Aorta (tissue), 5 donors: ENCODE measurements at regions not wholly inside any gene's neighbourhood (a gene's known extent, or its start where the extent isn't known, plus 50 kb on each side); places are given as distances from the start of the nearest gene placed in this dataset.

Experiments
- ATAC-seq: fragments of 200-7000 bp; cut with Tn5 transposase; one replicate; pipeline ENCODE4 v1.9.1; 2022; ENCODE audit warnings: moderate library complexity; ENCODE audit not compliant: low FRiP score
- DNase-seq, 2 donors: peaks; one replicate each; pipeline ENCODE4 v3.0.0-alpha.2; 2020
- H3K27ac ChIP-seq, 2 donors: one replicate each; pipeline ENCODE4 v1.5.1; 2013; ENCODE audit warnings: low read length in 2 of 2, mild to moderate bottlenecking in 2 of 2, moderate library complexity in 2 of 2, control low read depth in 1 of 2, inconsistent platforms in 1 of 2, low read depth in 1 of 2
- H3K27me3 ChIP-seq, 2 donors: one replicate each; pipeline ENCODE4 v1.6.1; 2013; ENCODE audit warnings: control low read depth in 1 of 2, low read length in 1 of 2, mild to moderate bottlenecking in 1 of 2, moderate library complexity in 1 of 2; ENCODE audit not compliant: insufficient read depth in 2 of 2, control insufficient read depth in 1 of 2
- H3K36me3 ChIP-seq, 2 donors: one replicate each; pipeline ENCODE4 v1.6.1; 2013; ENCODE audit warnings: control low read depth in 1 of 2, low read length in 1 of 2, mild to moderate bottlenecking in 1 of 2; ENCODE audit not compliant: insufficient read depth in 2 of 2, control insufficient read depth in 1 of 2
- H3K4me1 ChIP-seq, 2 donors: one replicate each; pipeline ENCODE4 v1.6.1; 2013; ENCODE audit warnings: low read length in 2 of 2, control low read depth in 1 of 2, mild to moderate bottlenecking in 1 of 2, moderate library complexity in 1 of 2; ENCODE audit not compliant: insufficient read depth in 2 of 2, control insufficient read depth in 1 of 2
- H3K4me3 ChIP-seq, 2 donors: one replicate each; pipeline ENCODE4 v1.5.1; 2013; ENCODE audit warnings: low read length in 2 of 2, control low read depth in 1 of 2, mild to moderate bottlenecking in 1 of 2
- H3K9me3 ChIP-seq: one replicate; pipeline ENCODE4 v1.6.1; 2013; ENCODE audit warnings: mild to moderate bottlenecking, low read length; ENCODE audit not compliant: control insufficient read depth
- WGBS, 2 donors: extraction: QIAGEN DNeasy Blood & Tissue Kit; methylation state at CpG; one replicate each; pipeline ENCODE4 v1.1.7; 2013; 5-methylcytosine and 5-hydroxymethylcytosine counted together
- intact Hi-C, 2 donors: fragments of 100-400 bp; cut with DNase I; formaldehyde crosslinking; loops; one replicate each; pipeline versions ENCODE4 v1.14.2 to v1.15.0; 2022
- donor health status: healthy with polysubstance abuse.
- donor health status: Bipolar disorder and iron deficiency.
- donor health status: DM: no; HTN: no; CAD: no.
- donor health status: DM: no; HTN: no; CAD: no.
- donor health status: DM: yes; HTN: yes; CAD: no.

GRCh38 chr4:3706565-3707422 is 59.4 kb upstream of the ADRA2C start:
- no peaks in the 10 kb centered on the region for H3K36me3 ChIP-seq
- no peaks in the 10 kb centered on the region for H3K9me3 ChIP-seq
- ATAC-seq (no peak), DNase-seq (peak; percentile 36 to 59)
- H3K27me3 ChIP-seq = no peaks in the 10 kb centered on the region
- H3K4me1 ChIP-seq = no peaks in the 10 kb centered on the region
- H3K27ac ChIP-seq = peak overlapping the region in 1 of 2 donors; percentile 18
- 93 to 96% methylated on average over 15 of the region's 15 CpGs for WGBS, 2 donors
- H3K4me3 ChIP-seq = no peak overlapping the region
- intact Hi-C loops = loop anchor here (2.0 to 5.0 kb wide), 2 partner anchors 40 to 61 kb away; partner anchors contain the start of gene ADRA2C (in 2 of the 2)

GRCh38 chr4:3706111-3706511 is 60.1 kb upstream of the ADRA2C start:
- ATAC-seq = no peak
- intact Hi-C loops = loop anchor here (2.0 to 5.0 kb wide), 2 partner anchors 39 to 61 kb away; partner anchors contain the start of gene ADRA2C (in 2 of the 2)
- peak; percentile 21 to 51 for DNase-seq
- Histone ChIP-seq H3K27ac (no peak overlapping the region), H3K4me1 (no peaks in the 10 kb centered on the region), H3K36me3 (no peaks in the 10 kb centered on the region), H3K9me3 (no peaks in the 10 kb centered on the region), H3K4me3 (no peak overlapping the region), H3K27me3 (no peaks in the 10 kb centered on the region)
- 96 to 98% methylated on average over 10 of the region's 10 CpGs for WGBS, 2 donors

- DNase-seq (peak; percentile 26 to 64), ATAC-seq (no peak)
- no peaks in the 10 kb centered on the region for H3K27me3 ChIP-seq
- no peak overlapping the region for H3K4me3 ChIP-seq
- 95 to 97% methylated on average over 20 of the region's 20 CpGs for WGBS, 2 donors
- no peaks in the 10 kb centered on the region for H3K4me1 ChIP-seq
- no peak overlapping the region for H3K27ac ChIP-seq
- H3K9me3 ChIP-seq = no peaks in the 10 kb centered on the region
- H3K36me3 ChIP-seq = no peaks in the 10 kb centered on the region
- intact Hi-C loops = loop anchor here (5.0 kb wide), 1 partner anchor 62 kb away; the partner anchor contains the start of gene ADRA2C (in 2 of the 2)
Measured at GRCh38 chr4:3705236-3705987, 60.8 kb upstream of the ADRA2C start.

GRCh38 chr4:3704669-3705068 is 61.5 kb upstream of the ADRA2C start:
- WGBS, 2 donors = 92 to 94% methylated on average over 10 of the region's 10 CpGs
- DNase-seq (peak; percentile 24 to 57), ATAC-seq (no peak)
- Histone ChIP-seq H3K27me3 (no peaks in the 10 kb centered on the region), H3K9me3 (no peaks in the 10 kb centered on the region), H3K4me3 (no peak overlapping the region), H3K36me3 (no peaks in the 10 kb centered on the region), H3K4me1 (no peaks in the 10 kb centered on the region), H3K27ac (no peak overlapping the region)
- intact Hi-C loops = loop anchor here (5.0 kb wide), 1 partner anchor 63 kb away; the partner anchor contains the start of gene ADRA2C (in 2 of the 2)

GRCh38 chr4:3703677-3704521 is 62.3 kb upstream of the ADRA2C start:
- no peaks in the 10 kb centered on the region for H3K27me3 ChIP-seq
- no peaks in the 10 kb centered on the region for H3K36me3 ChIP-seq
- ATAC-seq (no peak), DNase-seq (peak; percentile 29 to 71)
- no peaks in the 10 kb centered on the region for H3K4me1 ChIP-seq
- whole genome bisulfite sequencing, 2 donors = 54 to 59% methylated on average over 29 of the region's 29 CpGs
- no peaks in the 10 kb centered on the region for H3K9me3 ChIP-seq
- intact Hi-C loops = no loop called here
- H3K27ac ChIP-seq = no peak overlapping the region
- no peak overlapping the region for H3K4me3 ChIP-seq

GRCh38 chr4:3703343-3703676 is 62.9 kb upstream of the ADRA2C start:
- Histone ChIP-seq H3K9me3 (peaks cover 3% of the 10 kb centered on the region), H3K27me3 (no peaks in the 10 kb centered on the region), H3K36me3 (no peaks in the 10 kb centered on the region), H3K27ac (no peak overlapping the region), H3K4me1 (no peaks in the 10 kb centered on the region), H3K4me3 (no peak overlapping the region)
- intact Hi-C loops = no loop called here
- WGBS, 2 donors = 36 to 54% methylated on average over 5 of the region's 5 CpGs
- peak in 1 of 2 donors; percentile 12 for DNase-seq
- no peak for ATAC-seq

- H3K4me1 ChIP-seq = no peaks in the 10 kb centered on the region
- H3K27ac ChIP-seq = no peak overlapping the region
- 47 to 54% methylated on average over 29 to 31 of the region's 31 CpGs for WGBS, 2 donors
- no peak overlapping the region for H3K4me3 ChIP-seq
- no peaks in the 10 kb centered on the region for H3K36me3 ChIP-seq
- ATAC-seq = no peak
- H3K27me3 ChIP-seq = no peaks in the 10 kb centered on the region
- DNase-seq = peak in 1 of 2 donors; percentile 24
- peaks cover 3% of the 10 kb centered on the region for H3K9me3 ChIP-seq
- intact Hi-C loops = no loop called here
Measured at GRCh38 chr4:3702561-3703221, 63.5 kb upstream of the ADRA2C start.
